HCT116 (cell line): ENCODE measurements at regions not wholly inside any gene's neighbourhood (a gene's known extent, or its start where the extent isn't known, plus 50 kb on each side); places are given as distances from the start of the nearest gene placed in this dataset.

Experiments
- ATAC-seq: fragments of 200-7000 bp; cut with Tn5 transposase; 2 replicates; pipeline ENCODE4 v1.9.1; 2020; ENCODE audit warnings: mild to moderate bottlenecking, moderate library complexity
- BruUV-seq: library from RNA; stranded (reverse); fragments of 400-500 nt; replicated peaks from 2 replicates; lab custom pipeline; 2021; lab: Mats Ljungman, UMichigan
- CTCF ChIA-PET: fragments of 300-600 bp; sonication (Branson Sonifier 250); formaldehyde crosslinking; loops from one replicate; lab custom pipeline; 2021; ENCODE audit warnings: antibody characterized with exemption; lab: Charles Lee
- POLR2A ChIA-PET: fragments of 300-600, 350-600 bp; sonication (Branson Sonifier 250); formaldehyde crosslinking; loops from one replicate; lab custom pipeline; 2021; ENCODE audit warnings: antibody characterized with exemption; lab: Charles Lee
- RAD21 ChIA-PET, 2 experiments: fragments of 300-600 bp; sonication (Branson Sonifier 250); formaldehyde crosslinking; loops; one replicate each; lab custom pipeline; 2023; ENCODE audit warnings: low total read pairs in 2 of 2; ENCODE audit not compliant: uncharacterized antibody in 2 of 2, unreplicated experiment in 2 of 2, low non-redundant PET in 1 of 2; lab: Charles Lee
- DNase-seq: peaks from one replicate; pipeline ENCODE4 v3.0.0-alpha.2; 2010; ENCODE audit warnings: low read depth, low spot score
- H2AFZ ChIP-seq: fragments of 200-600 bp; shearing (Covaris generic), sonication (generic); 2 replicates; pipeline ENCODE4 v1.6.1; 2017; ENCODE audit warnings: low read depth, mixed run types, mixed read lengths, antibody characterized with exemption, low read length; ENCODE audit not compliant: poor library complexity, severe bottlenecking
- H3K27ac ChIP-seq: 2 replicates; pipeline ENCODE4 v1.5.1; 2012; ENCODE audit warnings: low read depth, low read length
- H3K27me3 ChIP-seq: fragments of 200-600 bp; sonication (generic); 2 replicates; pipeline ENCODE4 v1.6.1; 2016; ENCODE audit warnings: mixed run types, low read length, mixed read lengths; ENCODE audit not compliant: insufficient read depth
- H3K36me3 ChIP-seq, 2 experiments: fragments of 200-500 bp in 1 of 2; fragments of 200-600 bp in 1 of 2; sonication (Bioruptor generic) in 1 of 2; sonication (generic) in 1 of 2; 2 replicates each; pipeline versions ENCODE4 v1.5.1 to v1.6.1; 2014 to 2016; ENCODE audit warnings: low read length in 2 of 2, inconsistent platforms in 1 of 2, mixed read lengths in 1 of 2, mixed run types in 1 of 2; ENCODE audit not compliant: insufficient read depth in 2 of 2, control insufficient read depth in 1 of 2
- H3K4me1 ChIP-seq, 2 experiments: fragments of 200-600 bp in 1 of 2; sonication (generic) in 1 of 2; 2 replicates each; pipeline versions ENCODE4 v1.5.1 to v1.6.1; 2012 to 2017; ENCODE audit warnings: low read length in 2 of 2, inconsistent platforms in 1 of 2, mild to moderate bottlenecking in 1 of 2, mixed read lengths in 1 of 2, mixed run types in 1 of 2, moderate library complexity in 1 of 2; ENCODE audit not compliant: insufficient read depth in 2 of 2, control insufficient read depth in 1 of 2
- H3K4me2 ChIP-seq: fragments of 200-600 bp; sonication (generic); 2 replicates; pipeline ENCODE4 v1.6.1; 2017; ENCODE audit warnings: mixed run types, low read length, mixed read lengths
- H3K4me3 ChIP-seq, 2 experiments: fragments of 200-600 bp in 1 of 2; sonication (generic) in 1 of 2; replicated peaks in 1 of 2; 2 replicates each; pipeline ENCODE4 v1.5.1; 2011 to 2016; ENCODE audit warnings: low read length in 2 of 2, control low read depth in 1 of 2, low read depth in 1 of 2, mild to moderate bottlenecking in 1 of 2, mixed read lengths in 1 of 2, mixed run types in 1 of 2
- H3K79me2 ChIP-seq: fragments of 200-600 bp; sonication (generic); 2 replicates; pipeline ENCODE4 v1.6.1; 2017; ENCODE audit warnings: mild to moderate bottlenecking, mixed run types, low read length, moderate library complexity, mixed read lengths; ENCODE audit not compliant: insufficient read depth
- H3K9ac ChIP-seq: fragments of 200-600 bp; sonication (generic); 2 replicates; pipeline ENCODE4 v1.6.1; 2016; ENCODE audit warnings: low read length, mixed read lengths
- H3K9me2 ChIP-seq: fragments of 200-600 bp; sonication (generic), shearing (Covaris generic); 2 replicates; pipeline ENCODE4 v1.6.1; 2017; ENCODE audit warnings: mixed run types, mild to moderate bottlenecking, moderate library complexity; ENCODE audit not compliant: insufficient read depth
- H3K9me3 ChIP-seq, 2 experiments: fragments of 200-500 bp in 1 of 2; fragments of 200-600 bp in 1 of 2; sonication (Bioruptor generic) in 1 of 2; sonication (generic) in 1 of 2; 2 replicates each; pipeline ENCODE4 v1.6.1; 2014 to 2017; ENCODE audit warnings: low read length in 2 of 2, mixed read lengths in 2 of 2, inconsistent platforms in 1 of 2, low read depth in 1 of 2, mild to moderate bottlenecking in 1 of 2, mixed run types in 1 of 2, moderate library complexity in 1 of 2; ENCODE audit not compliant: control insufficient read depth in 1 of 2, insufficient read depth in 1 of 2
- H4K20me1 ChIP-seq: fragments of 200-600 bp; sonication (generic), shearing (Covaris generic); 2 replicates; pipeline ENCODE4 v1.6.1; 2017; ENCODE audit warnings: mixed run types, mild to moderate bottlenecking, moderate library complexity; ENCODE audit not compliant: insufficient read depth
- ATF3 ChIP-seq: IDR thresholded peaks from 2 replicates; pipeline ENCODE4 v1.6.1; 2012
- CBX3 ChIP-seq: IDR thresholded peaks from 2 replicates; pipeline ENCODE4 v1.6.1; 2012; ENCODE audit warnings: low read depth
- CEBPB ChIP-seq: IDR thresholded peaks from 2 replicates; pipeline ENCODE4 v1.6.1; 2012; ENCODE audit warnings: low read depth
- CTCF ChIP-seq, 3 experiments: fragments of 200-600 bp in 1 of 3; sonication (generic) in 1 of 3; IDR thresholded peaks in 2 of 3; conservative IDR thresholded peaks in 1 of 3; 2 replicates each; pipeline ENCODE4 v1.5.1; 2012 to 2017; ENCODE audit warnings: low read depth in 2 of 3, low read length in 2 of 3, antibody characterized with exemption in 1 of 3, borderline replicate concordance in 1 of 3, control low read depth in 1 of 3, mild to moderate bottlenecking in 1 of 3, mixed read lengths in 1 of 3, mixed run types in 1 of 3, moderate library complexity in 1 of 3; ENCODE audit not compliant: insufficient read depth in 1 of 3
- ELF1 ChIP-seq: IDR thresholded peaks from 2 replicates; pipeline ENCODE4 v1.6.1; 2012; ENCODE audit warnings: low read depth, borderline replicate concordance
- EZH2 ChIP-seq: fragments of 200-600 bp; sonication (generic); IDR thresholded peaks from 2 replicates; pipeline ENCODE4 v1.6.1; 2017; ENCODE audit warnings: antibody characterized with exemption, mixed run types
- EZH2phosphoT487 ChIP-seq: fragments of 200-600 bp; IDR thresholded peaks from 2 replicates; pipeline ENCODE4 v1.6.1; 2018; ENCODE audit warnings: antibody characterized with exemption, borderline replicate concordance
- MAX ChIP-seq: IDR thresholded peaks from 2 replicates; pipeline ENCODE4 v1.6.1; 2012
- POLR2AphosphoS5 ChIP-seq: IDR thresholded peaks from 2 replicates; pipeline ENCODE4 v1.6.1; 2011; ENCODE audit warnings: mild to moderate bottlenecking, low read depth, low read length, moderate library complexity
- RAD21 ChIP-seq: IDR thresholded peaks from 2 replicates; pipeline ENCODE4 v1.6.1; 2012; ENCODE audit warnings: low read depth, mild to moderate bottlenecking
- REST ChIP-seq: IDR thresholded peaks from 2 replicates; pipeline ENCODE4 v1.6.1; 2012; ENCODE audit warnings: low read depth
- SIN3A ChIP-seq: IDR thresholded peaks from 2 replicates; pipeline ENCODE4 v1.6.1; 2012; ENCODE audit warnings: low read depth
- SP1 ChIP-seq: IDR thresholded peaks from 2 replicates; pipeline ENCODE4 v1.6.1; 2012; ENCODE audit warnings: low read depth
- SRF ChIP-seq: IDR thresholded peaks from 2 replicates; pipeline ENCODE4 v1.6.1; 2012; ENCODE audit warnings: low read depth
- TCF7L2 ChIP-seq: IDR thresholded peaks from 2 replicates; pipeline ENCODE4 v1.7.0; 2011; ENCODE audit warnings: borderline replicate concordance, inconsistent platforms; ENCODE audit not compliant: insufficient read depth, insufficient read length; ENCODE audit errors: extremely low read depth
- YY1 ChIP-seq: IDR thresholded peaks from 2 replicates; pipeline ENCODE4 v1.6.1; 2011; ENCODE audit warnings: low read length, low read depth, moderate library complexity, mild to moderate bottlenecking; ENCODE audit not compliant: insufficient replicate concordance; ENCODE audit errors: extremely low read depth
- ZBTB33 ChIP-seq: IDR thresholded peaks from 2 replicates; pipeline ENCODE4 v1.6.1; 2011; ENCODE audit warnings: mild to moderate bottlenecking, low read length, moderate library complexity; ENCODE audit not compliant: insufficient replicate concordance; ENCODE audit errors: extremely low read depth
- ZFX ChIP-seq: fragments of 450-650 bp; IDR thresholded peaks from 2 replicates; pipeline ENCODE4 v1.6.1; 2017
- ZNF274 ChIP-seq: fragments of 200-500 bp; sonication (Bioruptor generic); IDR thresholded peaks from 2 replicates; pipeline ENCODE4 v1.6.1; 2014; ENCODE audit warnings: mild to moderate bottlenecking, low read depth, low read length, inconsistent platforms
- intact Hi-C: fragments of 100-400 bp; cut with micrococcal nuclease; formaldehyde crosslinking; loops from 2 replicates; pipeline ENCODE4 v1.10.0; 2022

GRCh38 chr12:131500564-131500963 is 210.3 kb upstream of the SFSWAP start:
- peaks cover 15% of the 10 kb centered on the region for H3K27me3 ChIP-seq
- POLR2A ChIA-PET = no interaction called here
- no peak for TF ChIP-seq SRF
- no peak for TF ChIP-seq EZH2
- TF ChIP-seq REST = no peak
- no peak for TF ChIP-seq CBX3
- TF ChIP-seq SIN3A = no peak
- TF ChIP-seq CTCF (IDR thresholded peaks at IDR 0.05 in 2 of 3, conservative IDR thresholded peaks at IDR 0.05 in 1 of 3; ENCODE audit: borderline replicate concordance in 1 of 3, insufficient read depth in 1 of 3, low read depth in 2 of 3, low read length in 2 of 3) = no peak
- TF ChIP-seq CEBPB = no peak
- no peak for TF ChIP-seq ZBTB33
- no peak for TF ChIP-seq MAX
- no peak for TF ChIP-seq RAD21
- no peak for TF ChIP-seq SP1
- no peak for TF ChIP-seq YY1
- no peak for TF ChIP-seq ZFX
- TF ChIP-seq ATF3 = no peak
- no peak for TF ChIP-seq POLR2AphosphoS5
- no peak for TF ChIP-seq TCF7L2
- TF ChIP-seq ELF1 = no peak
- TF ChIP-seq ZNF274 = no peak
- no peak for TF ChIP-seq EZH2phosphoT487
- TF ChIP-seq, all 23 proteins: peak for 0
- ChIA-PET CTCF (no interaction called here), RAD21 (no interaction called here)
- no peaks in the 10 kb centered on the region for H4K20me1 ChIP-seq
- H2AFZ ChIP-seq = no peak overlapping the region
- H3K4me3 ChIP-seq = no peak overlapping the region
- intact Hi-C loops = no loop called here
- H3K36me3 ChIP-seq = no peaks in the 10 kb centered on the region
- no peak for ATAC-seq
- H3K27ac ChIP-seq = no peak overlapping the region
- DNase-seq = no peak
- no peaks in the 10 kb centered on the region for H3K79me2 ChIP-seq
- H3K4me2 ChIP-seq = no peak overlapping the region
- H3K9me3 ChIP-seq = no peaks in the 10 kb centered on the region
- H3K9me2 ChIP-seq = no peaks in the 10 kb centered on the region
- no TSS peak for BruUV-seq
- no peak overlapping the region for H3K9ac ChIP-seq
- no peaks in the 10 kb centered on the region for H3K4me1 ChIP-seq
